ENCODE measurements at regions not wholly inside any gene's neighbourhood (a gene's known extent, or its start where the extent isn't known, plus 50 kb on each side); places are given as distances from the start of the nearest gene placed in this dataset.

DNA sequence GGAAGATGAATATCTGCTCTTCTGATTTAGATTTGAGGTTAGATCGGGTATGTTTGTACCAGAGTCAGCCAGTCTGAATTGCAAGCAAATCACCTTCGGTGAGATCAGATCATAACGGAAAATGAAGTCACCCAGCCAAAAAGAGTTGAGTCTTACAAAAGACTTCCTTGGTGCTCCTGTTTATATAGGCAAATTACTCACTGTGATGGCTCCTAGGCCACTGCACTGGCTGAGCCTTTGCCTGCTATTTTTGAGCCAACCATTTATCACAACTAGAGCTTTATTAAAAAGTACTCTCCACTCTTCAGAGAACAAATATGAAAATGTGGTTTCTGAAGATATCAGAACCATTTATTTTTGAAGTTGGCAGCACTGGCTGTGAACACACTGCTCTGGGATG is 277.7 kb upstream of the PCSK5 start:
- in situ Hi-C loops (cut with HindIII; ENCODE audit: low pct_unique_long_range_greater_than_20kb, low sequenced_read_pairs) (no loop called here), intact Hi-C loops (cut with micrococcal nuclease; ENCODE audit: unreplicated experiment) (no loop called here)
- Histone ChIP-seq H3K36me3 (ENCODE audit: control insufficient read depth, insufficient read depth, low read length) (no peaks in the 10 kb centered on the region), H3K27ac (ENCODE audit: low read length) (no peak overlapping the region), H3K9me3 (ENCODE audit: control insufficient read depth, insufficient read depth, low read depth, low read length) (no peaks in the 10 kb centered on the region), H3K27me3 (ENCODE audit: control insufficient read depth, insufficient read depth, low read length) (no peaks in the 10 kb centered on the region), H3K4me1 (ENCODE audit: control insufficient read depth, insufficient read depth, low read length) (no peaks in the 10 kb centered on the region), H3K4me3 (ENCODE audit: low read depth in 2 of 2, low read length in 2 of 2) (no peak overlapping the region)
- no TSS peak for BruUV-seq (replicated peaks)
- TF ChIP-seq, protein P1, sequence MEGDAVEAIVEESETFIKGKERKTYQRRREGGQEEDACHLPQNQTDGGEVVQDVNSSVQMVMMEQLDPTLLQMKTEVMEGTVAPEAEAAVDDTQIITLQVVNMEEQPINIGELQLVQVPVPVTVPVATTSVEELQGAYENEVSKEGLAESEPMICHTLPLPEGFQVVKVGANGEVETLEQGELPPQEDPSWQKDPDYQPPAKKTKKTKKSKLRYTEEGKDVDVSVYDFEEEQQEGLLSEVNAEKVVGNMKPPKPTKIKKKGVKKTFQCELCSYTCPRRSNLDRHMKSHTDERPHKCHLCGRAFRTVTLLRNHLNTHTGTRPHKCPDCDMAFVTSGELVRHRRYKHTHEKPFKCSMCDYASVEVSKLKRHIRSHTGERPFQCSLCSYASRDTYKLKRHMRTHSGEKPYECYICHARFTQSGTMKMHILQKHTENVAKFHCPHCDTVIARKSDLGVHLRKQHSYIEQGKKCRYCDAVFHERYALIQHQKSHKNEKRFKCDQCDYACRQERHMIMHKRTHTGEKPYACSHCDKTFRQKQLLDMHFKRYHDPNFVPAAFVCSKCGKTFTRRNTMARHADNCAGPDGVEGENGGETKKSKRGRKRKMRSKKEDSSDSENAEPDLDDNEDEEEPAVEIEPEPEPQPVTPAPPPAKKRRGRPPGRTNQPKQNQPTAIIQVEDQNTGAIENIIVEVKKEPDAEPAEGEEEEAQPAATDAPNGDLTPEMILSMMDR (IDR thresholded peaks at IDR 0.05), result no peak
- no peak for TF ChIP-seq POLR2AphosphoS5 (IDR thresholded peaks at IDR 0.05; ENCODE audit: low read depth, low read length)
- TF ChIP-seq TCF7L2 (IDR thresholded peaks at IDR 0.05; ENCODE audit: low read depth, low read length), result no peak
- TF ChIP-seq, protein P2, sequence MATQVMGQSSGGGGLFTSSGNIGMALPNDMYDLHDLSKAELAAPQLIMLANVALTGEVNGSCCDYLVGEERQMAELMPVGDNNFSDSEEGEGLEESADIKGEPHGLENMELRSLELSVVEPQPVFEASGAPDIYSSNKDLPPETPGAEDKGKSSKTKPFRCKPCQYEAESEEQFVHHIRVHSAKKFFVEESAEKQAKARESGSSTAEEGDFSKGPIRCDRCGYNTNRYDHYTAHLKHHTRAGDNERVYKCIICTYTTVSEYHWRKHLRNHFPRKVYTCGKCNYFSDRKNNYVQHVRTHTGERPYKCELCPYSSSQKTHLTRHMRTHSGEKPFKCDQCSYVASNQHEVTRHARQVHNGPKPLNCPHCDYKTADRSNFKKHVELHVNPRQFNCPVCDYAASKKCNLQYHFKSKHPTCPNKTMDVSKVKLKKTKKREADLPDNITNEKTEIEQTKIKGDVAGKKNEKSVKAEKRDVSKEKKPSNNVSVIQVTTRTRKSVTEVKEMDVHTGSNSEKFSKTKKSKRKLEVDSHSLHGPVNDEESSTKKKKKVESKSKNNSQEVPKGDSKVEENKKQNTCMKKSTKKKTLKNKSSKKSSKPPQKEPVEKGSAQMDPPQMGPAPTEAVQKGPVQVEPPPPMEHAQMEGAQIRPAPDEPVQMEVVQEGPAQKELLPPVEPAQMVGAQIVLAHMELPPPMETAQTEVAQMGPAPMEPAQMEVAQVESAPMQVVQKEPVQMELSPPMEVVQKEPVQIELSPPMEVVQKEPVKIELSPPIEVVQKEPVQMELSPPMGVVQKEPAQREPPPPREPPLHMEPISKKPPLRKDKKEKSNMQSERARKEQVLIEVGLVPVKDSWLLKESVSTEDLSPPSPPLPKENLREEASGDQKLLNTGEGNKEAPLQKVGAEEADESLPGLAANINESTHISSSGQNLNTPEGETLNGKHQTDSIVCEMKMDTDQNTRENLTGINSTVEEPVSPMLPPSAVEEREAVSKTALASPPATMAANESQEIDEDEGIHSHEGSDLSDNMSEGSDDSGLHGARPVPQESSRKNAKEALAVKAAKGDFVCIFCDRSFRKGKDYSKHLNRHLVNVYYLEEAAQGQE (IDR thresholded peaks at IDR 0.05; ENCODE audit: insufficient read depth in 1 of 2, low read depth in 2 of 2, low read length in 1 of 2), result no peak
- no peak for TF ChIP-seq SIN3A (IDR thresholded peaks at IDR 0.05; ENCODE audit: borderline replicate concordance, insufficient read depth, low read depth, low read length)
- DNase-seq (ENCODE audit: low read depth, low spot score) (no peak), ATAC-seq (no peak)
- POLR2A ChIA-PET, result no interaction called here
- CTCF ChIA-PET, result no interaction called here

DNA sequence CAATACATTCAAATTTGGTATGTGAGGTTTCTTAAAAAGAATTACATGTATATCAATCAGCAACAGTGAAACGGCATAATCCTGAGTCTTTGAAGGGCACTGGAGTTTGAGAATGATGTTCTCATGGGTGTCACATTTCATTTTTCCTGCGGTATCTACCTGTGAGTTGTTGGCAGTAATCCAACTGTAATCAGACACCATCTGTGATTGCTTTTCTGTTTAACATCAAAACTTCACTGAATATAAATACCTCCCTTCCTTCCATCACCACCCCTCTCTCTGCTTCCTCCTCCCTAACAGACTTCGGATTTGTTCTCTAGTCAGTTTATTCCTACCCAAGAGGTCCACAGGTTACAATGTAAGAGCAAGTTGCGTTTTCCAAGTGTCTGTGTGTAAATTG is 275.2 kb upstream of the PCSK5 start:
- Histone ChIP-seq H3K27me3 (ENCODE audit: control insufficient read depth, insufficient read depth, low read length) (no peaks in the 10 kb centered on the region), H3K9me3 (ENCODE audit: control insufficient read depth, insufficient read depth, low read depth, low read length) (no peaks in the 10 kb centered on the region), H3K27ac (ENCODE audit: low read length) (no peak overlapping the region), H3K36me3 (ENCODE audit: control insufficient read depth, insufficient read depth, low read length) (no peaks in the 10 kb centered on the region), H3K4me1 (ENCODE audit: control insufficient read depth, insufficient read depth, low read length) (no peaks in the 10 kb centered on the region), H3K4me3 (ENCODE audit: low read depth in 2 of 2, low read length in 2 of 2) (no peak overlapping the region)
- in situ Hi-C loops (cut with HindIII; ENCODE audit: low pct_unique_long_range_greater_than_20kb, low sequenced_read_pairs), result no loop called here
- ChIA-PET CTCF (no interaction called here), POLR2A (no interaction called here)
- BruUV-seq (replicated peaks), result no TSS peak
- TF ChIP-seq SIN3A (IDR thresholded peaks at IDR 0.05; ENCODE audit: borderline replicate concordance, insufficient read depth, low read depth, low read length) (no peak), POLR2AphosphoS5 (IDR thresholded peaks at IDR 0.05; ENCODE audit: low read depth, low read length) (no peak), TCF7L2 (IDR thresholded peaks at IDR 0.05; ENCODE audit: low read depth, low read length) (no peak)
- TF ChIP-seq, protein P1 (IDR thresholded peaks at IDR 0.05), result no peak
- TF ChIP-seq, protein P2 (IDR thresholded peaks at IDR 0.05; ENCODE audit: insufficient read depth in 1 of 2, low read depth in 2 of 2, low read length in 1 of 2), result no peak
- intact Hi-C loops (cut with micrococcal nuclease; ENCODE audit: unreplicated experiment), result no loop called here
- ATAC-seq (no peak), DNase-seq (ENCODE audit: low read depth, low spot score) (no peak)
